ENCODE measurements at regions not wholly inside any gene's neighbourhood (a gene's known extent, or its start where the extent isn't known, plus 50 kb on each side); places are given as distances from the start of the nearest gene placed in this dataset.

GRCh38 chr21:38725196-38726157 is 80.3 kb upstream of the ETS2 start:
- no peaks in the 10 kb centered on the region for H3K4me1 ChIP-seq (ENCODE audit: insufficient read depth, low read length)
- H3K4me3 Mint-ChIP-seq, result no peak overlapping the region
- no peak for DNase-seq
- H3K9me3 Mint-ChIP-seq, result peaks cover 7 to 34% (median 17%) of the 10 kb centered on the region in 8 donors
- ChIA-PET POLR2A (ENCODE audit: partially characterized antibody) (no interaction called here), CTCF (ENCODE audit: partially characterized antibody) (no interaction called here)
- intact Hi-C loops (cut with micrococcal nuclease), result no loop called here
- H3K36me3 ChIP-seq (ENCODE audit: insufficient read depth, low read length), result no peaks in the 10 kb centered on the region
- H3K4me3 ChIP-seq (ENCODE audit: low read length in 2 of 2), result no peak overlapping the region
- H3K27ac ChIP-seq (ENCODE audit: low read depth, low read length), result no peak overlapping the region
- peaks cover 8 to 9% of the 10 kb centered on the region in 2 donors for H3K27me3 Mint-ChIP-seq
- H3K36me3 Mint-ChIP-seq, result peaks cover 0 to 4% of the 10 kb centered on the region in 2 donors
- H3K4me1 Mint-ChIP-seq, result no peaks in the 10 kb centered on the region
- no peak overlapping the region for H3K27ac Mint-ChIP-seq
- H3K27me3 ChIP-seq (ENCODE audit: insufficient read depth, low read length), result no peaks in the 10 kb centered on the region
- peaks cover 0 to 4% of the 10 kb centered on the region in 2 donors for H3K9me3 ChIP-seq (ENCODE audit: control insufficient read depth in 1 of 2, low read length in 2 of 2)

- H3K27ac Mint-ChIP-seq, result no peak overlapping the region
- CTCF ChIA-PET (ENCODE audit: partially characterized antibody), result no interaction called here
Observed at GRCh38 chr21:38726482-38726881, 79.2 kb upstream of the ETS2 start.

GRCh38 chr21:38729291-38729690 is 76.4 kb upstream of the ETS2 start:
- POLR2A ChIA-PET (ENCODE audit: partially characterized antibody), result no interaction called here
- Mint-ChIP-seq H3K4me1 (peaks cover 4 to 6% (median 5%) of the 10 kb centered on the region in 4 donors), H3K27me3 (peaks cover 7 to 15% of the 10 kb centered on the region in 2 donors), H3K9me3 (peaks cover 3 to 28% (median 17%) of the 10 kb centered on the region in 8 donors), H3K4me3 (no peak overlapping the region), H3K27ac (no peak overlapping the region), H3K36me3 (no peaks in the 10 kb centered on the region)
- Histone ChIP-seq H3K4me1 (ENCODE audit: insufficient read depth, low read length) (peaks cover 5% of the 10 kb centered on the region), H3K36me3 (ENCODE audit: insufficient read depth, low read length) (no peaks in the 10 kb centered on the region), H3K4me3 (ENCODE audit: low read length in 2 of 2) (no peak overlapping the region), H3K9me3 (ENCODE audit: control insufficient read depth in 1 of 2, low read length in 2 of 2) (peaks cover 0 to 4% of the 10 kb centered on the region in 2 donors), H3K27ac (ENCODE audit: low read depth, low read length) (no peak overlapping the region), H3K27me3 (ENCODE audit: insufficient read depth, low read length) (peaks cover 3% of the 10 kb centered on the region)
- CTCF ChIA-PET (ENCODE audit: partially characterized antibody), result no interaction called here
- no peak for DNase-seq
- intact Hi-C loops (cut with micrococcal nuclease), result no loop called here

More at GRCh38 chr21:38726482-38726881, 79.2 kb upstream of the ETS2 start:
- Mint-ChIP-seq H3K9me3 (peaks cover 7 to 34% (median 17%) of the 10 kb centered on the region in 8 donors), H3K36me3 (peaks cover 0 to 4% of the 10 kb centered on the region in 2 donors), H3K4me3 (no peak overlapping the region), H3K27me3 (peaks cover 8 to 12% of the 10 kb centered on the region in 2 donors), H3K4me1 (no peaks in the 10 kb centered on the region)
- Histone ChIP-seq H3K27ac (ENCODE audit: low read depth, low read length) (no peak overlapping the region), H3K9me3 (ENCODE audit: control insufficient read depth in 1 of 2, low read length in 2 of 2) (peaks cover 0 to 4% of the 10 kb centered on the region in 2 donors), H3K36me3 (ENCODE audit: insufficient read depth, low read length) (no peaks in the 10 kb centered on the region), H3K4me1 (ENCODE audit: insufficient read depth, low read length) (no peaks in the 10 kb centered on the region), H3K27me3 (ENCODE audit: insufficient read depth, low read length) (no peaks in the 10 kb centered on the region), H3K4me3 (ENCODE audit: low read length in 2 of 2) (no peak overlapping the region)
- POLR2A ChIA-PET (ENCODE audit: partially characterized antibody), result no interaction called here
- intact Hi-C loops (cut with micrococcal nuclease), result no loop called here
- no peak for DNase-seq

GRCh38 chr21:38729754-38730379 is 75.9 kb upstream of the ETS2 start:
- Histone ChIP-seq H3K4me3 (ENCODE audit: low read length in 2 of 2) (no peak overlapping the region), H3K36me3 (ENCODE audit: insufficient read depth, low read length) (no peaks in the 10 kb centered on the region), H3K27me3 (ENCODE audit: insufficient read depth, low read length) (peaks cover 3% of the 10 kb centered on the region), H3K4me1 (ENCODE audit: insufficient read depth, low read length) (peaks cover 8% of the 10 kb centered on the region), H3K9me3 (ENCODE audit: control insufficient read depth in 1 of 2, low read length in 2 of 2) (peaks cover 0 to 4% of the 10 kb centered on the region in 2 donors), H3K27ac (ENCODE audit: low read depth, low read length) (no peak overlapping the region)
- H3K4me3 Mint-ChIP-seq, result no peak overlapping the region
- H3K9me3 Mint-ChIP-seq, result peaks cover 0 to 22% (median 12%) of the 10 kb centered on the region in 8 donors
- DNase-seq, result no peak
- peaks cover 8 to 19% of the 10 kb centered on the region in 2 donors for H3K27me3 Mint-ChIP-seq
- POLR2A ChIA-PET (ENCODE audit: partially characterized antibody), result no interaction called here
- H3K36me3 Mint-ChIP-seq, result no peaks in the 10 kb centered on the region
- intact Hi-C loops (cut with micrococcal nuclease), result no loop called here
- H3K27ac Mint-ChIP-seq, result no peak overlapping the region
- H3K4me1 Mint-ChIP-seq, result peaks cover 4 to 10% (median 7%) of the 10 kb centered on the region in 4 donors
- CTCF ChIA-PET (ENCODE audit: partially characterized antibody), result interaction anchor here (1.1 kb wide), 1 partner anchor 231 kb away, joined by 3 read pairs; no protein-coding TSS in a partner anchor

GRCh38 chr21:38733972-38734546 is 71.7 kb upstream of the ETS2 start:
- peak; percentile 35 to 64 (median 51) for DNase-seq
- peaks cover 3% of the 10 kb centered on the region for H3K27me3 ChIP-seq (ENCODE audit: insufficient read depth, low read length)
- no peaks in the 10 kb centered on the region for H3K9me3 ChIP-seq (ENCODE audit: control insufficient read depth in 1 of 2, low read length in 2 of 2)
- H3K27me3 Mint-ChIP-seq, result peaks cover 13 to 20% of the 10 kb centered on the region in 2 donors
- no peaks in the 10 kb centered on the region for H3K36me3 ChIP-seq (ENCODE audit: insufficient read depth, low read length)
- ChIA-PET POLR2A (ENCODE audit: partially characterized antibody) (no interaction called here), CTCF (ENCODE audit: partially characterized antibody) (interaction anchor here (0.6 to 6.2 kb wide), 16 partner anchors 10 to 444 kb away, joined by 3 to 48 read pairs (median 4); no protein-coding TSS in a partner anchor)
- H3K27ac ChIP-seq (ENCODE audit: low read depth, low read length), result no peak overlapping the region
- H3K4me3 ChIP-seq (ENCODE audit: low read length in 2 of 2), result peak overlapping the region in 1 of 2 donors; percentile 53
- H3K9me3 Mint-ChIP-seq, result no peaks in the 10 kb centered on the region
- H3K36me3 Mint-ChIP-seq, result no peaks in the 10 kb centered on the region
- peaks cover 5 to 10% (median 7%) of the 10 kb centered on the region in 4 donors for H3K4me1 Mint-ChIP-seq
- H3K4me1 ChIP-seq (ENCODE audit: insufficient read depth, low read length), result peaks cover 8% of the 10 kb centered on the region
- peak overlapping the region; percentile 60 to 89 (median 74) for H3K4me3 Mint-ChIP-seq
- intact Hi-C loops (cut with micrococcal nuclease), result loop anchor here (1.0 to 2.0 kb wide), 5 partner anchors 33 to 654 kb away; partner anchors contain the start of gene ETS2
- no peak overlapping the region for H3K27ac Mint-ChIP-seq

GRCh38 chr21:38734646-38735365 is 70.9 kb upstream of the ETS2 start:
- Histone ChIP-seq H3K4me1 (ENCODE audit: insufficient read depth, low read length) (peaks cover 10% of the 10 kb centered on the region), H3K36me3 (ENCODE audit: insufficient read depth, low read length) (no peaks in the 10 kb centered on the region), H3K9me3 (ENCODE audit: control insufficient read depth in 1 of 2, low read length in 2 of 2) (no peaks in the 10 kb centered on the region), H3K27me3 (ENCODE audit: insufficient read depth, low read length) (peaks cover 3% of the 10 kb centered on the region), H3K27ac (ENCODE audit: low read depth, low read length) (no peak overlapping the region), H3K4me3 (ENCODE audit: low read length in 2 of 2) (no peak overlapping the region)
- H3K9me3 Mint-ChIP-seq, result no peaks in the 10 kb centered on the region
- no peak for DNase-seq
- peak overlapping the region in 6 of 8 donors; percentile 72 to 89 (median 78) for H3K4me3 Mint-ChIP-seq
- intact Hi-C loops (cut with micrococcal nuclease), result loop anchor here (1.0 to 2.0 kb wide), 5 partner anchors 32 to 653 kb away; partner anchors contain the start of gene ETS2
- POLR2A ChIA-PET (ENCODE audit: partially characterized antibody), result no interaction called here
- H3K36me3 Mint-ChIP-seq, result no peaks in the 10 kb centered on the region
- H3K27ac Mint-ChIP-seq, result no peak overlapping the region
- peaks cover 5 to 13% (median 8%) of the 10 kb centered on the region in 4 donors for H3K4me1 Mint-ChIP-seq
- CTCF ChIA-PET (ENCODE audit: partially characterized antibody), result interaction anchor here (0.6 to 6.2 kb wide), 15 partner anchors 9 to 442 kb away, joined by 3 to 48 read pairs (median 4); no protein-coding TSS in a partner anchor
- H3K27me3 Mint-ChIP-seq, result peaks cover 13 to 20% of the 10 kb centered on the region in 2 donors
